Lung (tissue), 11 donors: ENCODE measurements at regions not wholly inside any gene's neighbourhood (a gene's known extent, or its start where the extent isn't known, plus 50 kb on each side); places are given as distances from the start of the nearest gene placed in this dataset.

Experiments
- ATAC-seq: fragments of 200-7000 bp; cut with Tn5 transposase; one replicate; pipeline ENCODE4 v1.9.1; 2020; ENCODE audit warnings: moderate number of reproducible peaks; ENCODE audit not compliant: insufficient read depth, low FRiP score
- DNase-seq, 3 donors: peaks; one replicate each; pipeline ENCODE4 v3.0.0-alpha.2; 2013 to 2017
- H3K27ac ChIP-seq, 2 donors: one replicate each; pipeline ENCODE4 v1.5.1; 2013; ENCODE audit warnings: mild to moderate bottlenecking in 2 of 2, moderate library complexity in 2 of 2, control low read depth in 1 of 2, inconsistent platforms in 1 of 2, low read depth in 1 of 2, low read length in 1 of 2
- H3K27me3 ChIP-seq, 3 donors: one replicate each; pipeline ENCODE4 v1.5.1; 2013; ENCODE audit warnings: low read length in 2 of 3; ENCODE audit not compliant: control insufficient read depth in 3 of 3, insufficient read depth in 3 of 3
- H3K36me3 ChIP-seq, 4 donors: one replicate each; pipeline ENCODE4 v1.5.1; 2013; ENCODE audit warnings: low read length in 4 of 4, mild to moderate bottlenecking in 1 of 4, moderate library complexity in 1 of 4; ENCODE audit not compliant: control insufficient read depth in 4 of 4, insufficient read depth in 4 of 4
- H3K4me1 ChIP-seq, 5 donors: one replicate each; pipeline ENCODE4 v1.5.1; 2013; ENCODE audit warnings: low read length in 5 of 5, mild to moderate bottlenecking in 2 of 5, moderate library complexity in 1 of 5; ENCODE audit not compliant: control insufficient read depth in 5 of 5, insufficient read depth in 5 of 5
- H3K4me3 ChIP-seq: one replicate; pipeline ENCODE4 v1.5.1; 2013; ENCODE audit warnings: mild to moderate bottlenecking, control low read depth, moderate library complexity
- H3K9ac ChIP-seq, 2 donors: one replicate each; pipeline ENCODE4 v1.5.1; 2013; ENCODE audit warnings: low read length in 2 of 2, control low read depth in 1 of 2; ENCODE audit not compliant: insufficient read depth in 1 of 2
- H3K9me3 ChIP-seq, 4 donors: one replicate each; pipeline ENCODE4 v1.5.1; 2013; ENCODE audit warnings: low read length in 3 of 4, mild to moderate bottlenecking in 1 of 4, moderate library complexity in 1 of 4; ENCODE audit not compliant: control insufficient read depth in 4 of 4, insufficient read depth in 3 of 4
- WGBS, 2 donors: extraction: QIAGEN DNeasy Blood & Tissue Kit; methylation state at CpG; one replicate each; pipeline ENCODE4 v1.1.7; 2013; 5-methylcytosine and 5-hydroxymethylcytosine counted together
- TF ChIP-seq, protein P1 (sequence below): IDR thresholded peaks from 2 replicates; pipeline ENCODE4 v1.5.1; 2012; ENCODE audit warnings: mild to moderate bottlenecking; ENCODE audit errors: control extremely low read depth, extremely low read depth
- donor health status: control.
- donor health status: control.
- donor health status: Bipolar disorder and iron deficiency.
- donor health status: healthy.
- donor health status: DM: yes; HTN: yes; CAD: no.

- no peaks in the 10 kb centered on the region for H3K4me1 ChIP-seq
- H3K27ac ChIP-seq: no peak overlapping the region
- WGBS, 2 donors: 91 to 93% methylated on average over 3 of the region's 3 CpGs
- no peaks in the 10 kb centered on the region for H3K27me3 ChIP-seq
- no peaks in the 10 kb centered on the region for H3K9me3 ChIP-seq
- no peak overlapping the region for H3K4me3 ChIP-seq
- DNase-seq (no peak), ATAC-seq (no peak)
- TF ChIP-seq, protein P1, sequence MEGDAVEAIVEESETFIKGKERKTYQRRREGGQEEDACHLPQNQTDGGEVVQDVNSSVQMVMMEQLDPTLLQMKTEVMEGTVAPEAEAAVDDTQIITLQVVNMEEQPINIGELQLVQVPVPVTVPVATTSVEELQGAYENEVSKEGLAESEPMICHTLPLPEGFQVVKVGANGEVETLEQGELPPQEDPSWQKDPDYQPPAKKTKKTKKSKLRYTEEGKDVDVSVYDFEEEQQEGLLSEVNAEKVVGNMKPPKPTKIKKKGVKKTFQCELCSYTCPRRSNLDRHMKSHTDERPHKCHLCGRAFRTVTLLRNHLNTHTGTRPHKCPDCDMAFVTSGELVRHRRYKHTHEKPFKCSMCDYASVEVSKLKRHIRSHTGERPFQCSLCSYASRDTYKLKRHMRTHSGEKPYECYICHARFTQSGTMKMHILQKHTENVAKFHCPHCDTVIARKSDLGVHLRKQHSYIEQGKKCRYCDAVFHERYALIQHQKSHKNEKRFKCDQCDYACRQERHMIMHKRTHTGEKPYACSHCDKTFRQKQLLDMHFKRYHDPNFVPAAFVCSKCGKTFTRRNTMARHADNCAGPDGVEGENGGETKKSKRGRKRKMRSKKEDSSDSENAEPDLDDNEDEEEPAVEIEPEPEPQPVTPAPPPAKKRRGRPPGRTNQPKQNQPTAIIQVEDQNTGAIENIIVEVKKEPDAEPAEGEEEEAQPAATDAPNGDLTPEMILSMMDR: no peak
- H3K9ac ChIP-seq: no peak overlapping the region
- no peaks in the 10 kb centered on the region for H3K36me3 ChIP-seq
These were observed 120.5 kb upstream of the RASSF8 start for GRCh38 chr12:25838007-25838406.

- H3K4me3 ChIP-seq: no peak overlapping the region
- TF ChIP-seq, protein P1: no peak
- H3K27me3 ChIP-seq: no peaks in the 10 kb centered on the region
- no peak for ATAC-seq
- H3K27ac ChIP-seq: no peak overlapping the region
- WGBS, 2 donors: 55 to 72% methylated on average over 2 of the region's 2 CpGs
- H3K9me3 ChIP-seq: no peaks in the 10 kb centered on the region
- H3K4me1 ChIP-seq: peaks cover 0 to 3% (median 0%) of the 10 kb centered on the region in 5 donors
- DNase-seq: no peak
- H3K9ac ChIP-seq: no peak overlapping the region
- no peaks in the 10 kb centered on the region for H3K36me3 ChIP-seq
These were observed 119.0 kb upstream of the RASSF8 start for GRCh38 chr12:25839470-25839869.

- Histone ChIP-seq H3K27ac (no peak overlapping the region), H3K27me3 (no peaks in the 10 kb centered on the region), H3K4me3 (no peak overlapping the region), H3K9me3 (no peaks in the 10 kb centered on the region), H3K4me1 (peaks cover 0 to 3% (median 0%) of the 10 kb centered on the region in 5 donors), H3K9ac (no peak overlapping the region), H3K36me3 (no peaks in the 10 kb centered on the region)
- 84 to 91% methylated on average over 10 of the region's 10 CpGs for WGBS, 2 donors
- DNase-seq: no peak
- TF ChIP-seq, protein P1: no peak
- ATAC-seq: no peak
These were observed 117.6 kb upstream of the RASSF8 start for GRCh38 chr12:25840678-25841465.

DNA sequence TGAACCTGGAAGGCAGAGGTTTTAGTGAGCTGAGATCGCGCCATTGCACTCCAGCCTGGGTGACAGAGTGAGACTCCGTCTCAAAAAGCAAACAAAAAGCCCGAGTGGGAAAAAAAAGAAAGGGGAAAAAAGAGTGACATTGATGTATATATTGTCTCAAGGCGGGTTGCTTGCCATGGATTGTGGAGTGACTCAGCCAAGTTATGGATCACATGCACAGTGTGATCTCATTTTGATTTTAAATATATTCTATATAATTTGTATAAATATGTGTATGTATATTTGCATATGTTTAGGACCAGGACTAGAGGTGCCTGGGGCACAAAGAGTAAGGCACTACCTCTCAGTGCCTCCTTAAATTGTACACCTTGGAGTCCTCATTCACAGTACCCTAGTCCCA, 116.2 kb upstream of the RASSF8 start:
- no peak overlapping the region for H3K9ac ChIP-seq
- H3K4me1 ChIP-seq: peaks cover 0 to 3% (median 0%) of the 10 kb centered on the region in 5 donors
- WGBS, 2 donors: 80 to 82% methylated on average over 5 of the region's 5 CpGs
- H3K27me3 ChIP-seq: no peaks in the 10 kb centered on the region
- ATAC-seq (no peak), DNase-seq (no peak)
- H3K36me3 ChIP-seq: no peaks in the 10 kb centered on the region
- TF ChIP-seq, protein P1: no peak
- no peak overlapping the region for H3K27ac ChIP-seq
- no peak overlapping the region for H3K4me3 ChIP-seq
- peaks cover 0 to 2% (median 0%) of the 10 kb centered on the region in 4 donors for H3K9me3 ChIP-seq
